ENCODE measurements at regions not wholly inside any gene's neighbourhood (a gene's known extent, or its start where the extent isn't known, plus 50 kb on each side); places are given as distances from the start of the nearest gene placed in this dataset.

DNA sequence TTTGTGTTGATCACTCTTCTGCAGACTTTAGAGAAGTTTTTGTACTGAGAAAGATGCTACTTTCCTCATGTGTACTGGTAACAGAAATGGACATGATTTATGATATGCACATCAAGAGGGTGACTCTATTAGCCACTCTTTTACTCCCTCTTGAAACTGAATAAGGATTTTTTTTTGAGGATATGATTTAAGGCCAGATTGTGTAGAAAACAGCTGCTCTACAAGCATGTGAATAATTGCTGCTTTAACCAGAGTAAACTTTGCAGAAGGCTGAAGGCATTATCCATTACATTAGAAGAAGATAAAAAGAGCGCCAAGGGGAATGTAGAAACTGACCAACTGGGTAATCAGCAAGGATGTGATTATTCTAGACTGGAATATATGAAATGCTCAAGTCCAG, 276.2 kb upstream of the MAP3K7 start:
- Histone ChIP-seq H3K9me3 (ENCODE audit: control insufficient read depth, low read depth, low read length) (no peaks in the 10 kb centered on the region), H4K8ac (replicated peaks; ENCODE audit: insufficient read length, low read depth, low read length) (no peak overlapping the region), H3K4me1 (ENCODE audit: insufficient read depth, low read length) (no peaks in the 10 kb centered on the region), H2BK12ac (ENCODE audit: insufficient read length, low read depth, low read length) (no peak overlapping the region), H3K27me3 (ENCODE audit: insufficient read depth, low read length) (no peaks in the 10 kb centered on the region), H4K20me1 (ENCODE audit: control insufficient read depth, insufficient read depth, insufficient read length) (no peaks in the 10 kb centered on the region), H2BK5ac (ENCODE audit: insufficient read length, low read length) (no peak overlapping the region), H2BK120ac (ENCODE audit: low read depth, low read length, poor library complexity, severe bottlenecking) (no peak overlapping the region), H3K56ac (ENCODE audit: insufficient read length, low read depth, low read length) (no peak overlapping the region), H2BK15ac (ENCODE audit: low read depth, low read length) (no peak overlapping the region), H2AFZ (ENCODE audit: low read length) (no peak overlapping the region), H2BK20ac (ENCODE audit: low read depth, low read length, poor library complexity, severe bottlenecking) (no peak overlapping the region), H3K23me2 (ENCODE audit: insufficient read length, low read depth, low read length, poor library complexity, severe bottlenecking) (no peaks in the 10 kb centered on the region), H3K4me2 (ENCODE audit: insufficient read depth, insufficient read length, low read length) (no peak overlapping the region), H2AK5ac (ENCODE audit: insufficient read length, low read length) (no peak overlapping the region), H3K14ac (ENCODE audit: insufficient read depth, low read length) (no peak overlapping the region), H3K23ac (ENCODE audit: insufficient read length, low read depth, low read length) (no peak overlapping the region), H3K18ac (ENCODE audit: insufficient read length, low read depth, low read length) (no peak overlapping the region), H3T11ph (ENCODE audit: low read length) (no peak overlapping the region), H4K5ac (ENCODE audit: insufficient read length, low read depth, low read length) (no peak overlapping the region), H3K27ac (ENCODE audit: insufficient read length, low read depth, low read length) (no peak overlapping the region), H4K91ac (ENCODE audit: insufficient read length, low read depth, low read length) (no peak overlapping the region), H3K4ac (ENCODE audit: low read depth, low read length) (no peak overlapping the region), H3K79me1 (ENCODE audit: insufficient read depth, low read depth, low read length, poor library complexity, severe bottlenecking) (no peaks in the 10 kb centered on the region), H3K9ac (ENCODE audit: extremely low read depth, insufficient read length, low read length) (no peak overlapping the region), H3K79me2 (ENCODE audit: insufficient read depth, low read length) (no peaks in the 10 kb centered on the region)
- Mint-ChIP-seq H3K36me3 (ENCODE audit: insufficient read depth in 1 of 3, low read depth in 3 of 3) (no peaks in the 10 kb centered on the region), H3K27ac (no peak overlapping the region), H3K9me3 (no peaks in the 10 kb centered on the region), H3K4me3 (no peak overlapping the region), H3K4me1 (no peaks in the 10 kb centered on the region), H3K27me3 (ENCODE audit: low read depth) (peaks cover 2% of the 10 kb centered on the region; the same call in 1 of the 2 replicates)
- TF ChIP-seq, protein P1, sequence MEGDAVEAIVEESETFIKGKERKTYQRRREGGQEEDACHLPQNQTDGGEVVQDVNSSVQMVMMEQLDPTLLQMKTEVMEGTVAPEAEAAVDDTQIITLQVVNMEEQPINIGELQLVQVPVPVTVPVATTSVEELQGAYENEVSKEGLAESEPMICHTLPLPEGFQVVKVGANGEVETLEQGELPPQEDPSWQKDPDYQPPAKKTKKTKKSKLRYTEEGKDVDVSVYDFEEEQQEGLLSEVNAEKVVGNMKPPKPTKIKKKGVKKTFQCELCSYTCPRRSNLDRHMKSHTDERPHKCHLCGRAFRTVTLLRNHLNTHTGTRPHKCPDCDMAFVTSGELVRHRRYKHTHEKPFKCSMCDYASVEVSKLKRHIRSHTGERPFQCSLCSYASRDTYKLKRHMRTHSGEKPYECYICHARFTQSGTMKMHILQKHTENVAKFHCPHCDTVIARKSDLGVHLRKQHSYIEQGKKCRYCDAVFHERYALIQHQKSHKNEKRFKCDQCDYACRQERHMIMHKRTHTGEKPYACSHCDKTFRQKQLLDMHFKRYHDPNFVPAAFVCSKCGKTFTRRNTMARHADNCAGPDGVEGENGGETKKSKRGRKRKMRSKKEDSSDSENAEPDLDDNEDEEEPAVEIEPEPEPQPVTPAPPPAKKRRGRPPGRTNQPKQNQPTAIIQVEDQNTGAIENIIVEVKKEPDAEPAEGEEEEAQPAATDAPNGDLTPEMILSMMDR (conservative IDR thresholded peaks at IDR 0.05), result no peak
- no CpG with 5 or more reads among the region's 1 CpG for WGBS (ENCODE audit: extremely low coverage, insufficient read length, low lambda C conversion rate)
- no peak for DNase-seq

Measured in H9 (cell line).